ENCODE measurements at regions not wholly inside any gene's neighbourhood (a gene's known extent, or its start where the extent isn't known, plus 50 kb on each side); places are given as distances from the start of the nearest gene placed in this dataset.

DNA sequence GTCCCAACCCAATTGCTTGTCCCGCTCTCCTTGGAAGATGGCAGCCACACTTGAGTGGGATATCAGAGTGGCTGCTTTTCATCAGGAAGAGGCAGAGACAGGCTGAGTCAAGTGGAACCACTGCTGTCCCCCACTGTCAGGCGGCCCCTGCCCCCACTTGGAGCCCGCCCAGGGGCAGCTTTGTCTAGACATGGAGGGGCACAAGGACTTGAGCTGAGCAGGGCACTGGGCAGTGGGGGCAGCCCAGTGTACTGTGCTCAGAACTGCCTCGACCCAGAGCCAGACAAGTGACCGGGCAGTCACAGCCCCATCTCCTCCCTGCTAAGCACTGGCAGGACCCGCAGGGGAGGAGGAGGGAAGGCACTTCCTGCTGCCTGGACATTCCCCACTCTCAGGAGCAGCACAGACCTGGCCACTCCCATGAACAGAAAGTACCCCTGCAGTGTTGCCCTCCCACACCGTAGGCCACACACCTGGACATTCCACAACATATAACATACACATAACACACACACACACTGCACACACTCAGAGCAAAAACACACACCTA is 91.0 kb downstream of the MRPL36 start:
- H3K4me1 ChIP-seq (ENCODE audit: control insufficient read depth in 3 of 3, insufficient read depth in 3 of 3, low read length in 3 of 3), result no peaks in the 10 kb centered on the region
- H3K4me3 ChIP-seq (ENCODE audit: low read length in 3 of 3), result no peak overlapping the region
- no peak overlapping the region for H3K9ac ChIP-seq (ENCODE audit: low read depth in 1 of 3, low read length in 3 of 3)
- no peak overlapping the region for H3K27ac ChIP-seq (ENCODE audit: low read depth, low read length)
- peaks cover 0 to 2% (median 0%) of the 10 kb centered on the region in 3 donors for H3K9me3 ChIP-seq (ENCODE audit: control insufficient read depth in 3 of 3, low read length in 3 of 3)
- H3K36me3 ChIP-seq (ENCODE audit: control insufficient read depth in 3 of 3, insufficient read depth in 3 of 3, low read length in 3 of 3), result no peaks in the 10 kb centered on the region
- H3K27me3 ChIP-seq (ENCODE audit: control insufficient read depth in 3 of 3, insufficient read depth in 3 of 3, low read length in 3 of 3), result peaks cover 26 to 29% (median 27%) of the 10 kb centered on the region in 3 donors

DNA sequence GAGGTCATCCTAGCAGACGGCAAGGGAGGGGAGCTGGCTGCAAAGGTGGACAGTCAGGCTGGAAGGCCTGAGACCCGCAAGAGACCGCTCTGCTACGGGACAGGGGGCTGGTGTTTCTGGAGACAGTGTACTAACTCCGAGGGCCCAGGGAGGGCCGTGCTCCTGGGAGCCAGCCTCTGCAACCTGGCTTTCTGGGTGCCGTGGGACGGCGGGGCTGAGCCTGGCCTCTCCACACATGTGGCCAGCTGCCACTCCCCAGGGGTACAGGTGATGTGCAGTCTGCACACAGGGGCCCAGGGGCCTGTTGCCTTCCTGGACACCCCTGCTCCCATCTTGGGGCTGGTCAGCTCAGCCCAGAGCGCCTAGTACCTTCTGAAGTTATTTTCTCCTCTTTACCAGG is 92.2 kb downstream of the MRPL36 start:
- H3K27ac ChIP-seq (ENCODE audit: low read depth, low read length), result no peak overlapping the region
- peaks cover 0 to 2% (median 0%) of the 10 kb centered on the region in 3 donors for H3K9me3 ChIP-seq (ENCODE audit: control insufficient read depth in 3 of 3, low read length in 3 of 3)
- no peak overlapping the region for H3K4me3 ChIP-seq (ENCODE audit: low read length in 3 of 3)
- H3K36me3 ChIP-seq (ENCODE audit: control insufficient read depth in 3 of 3, insufficient read depth in 3 of 3, low read length in 3 of 3), result no peaks in the 10 kb centered on the region
- peaks cover 26 to 36% (median 32%) of the 10 kb centered on the region in 3 donors for H3K27me3 ChIP-seq (ENCODE audit: control insufficient read depth in 3 of 3, insufficient read depth in 3 of 3, low read length in 3 of 3)
- H3K4me1 ChIP-seq (ENCODE audit: control insufficient read depth in 3 of 3, insufficient read depth in 3 of 3, low read length in 3 of 3), result no peaks in the 10 kb centered on the region
- H3K9ac ChIP-seq (ENCODE audit: low read depth in 1 of 3, low read length in 3 of 3), result no peak overlapping the region

DNA sequence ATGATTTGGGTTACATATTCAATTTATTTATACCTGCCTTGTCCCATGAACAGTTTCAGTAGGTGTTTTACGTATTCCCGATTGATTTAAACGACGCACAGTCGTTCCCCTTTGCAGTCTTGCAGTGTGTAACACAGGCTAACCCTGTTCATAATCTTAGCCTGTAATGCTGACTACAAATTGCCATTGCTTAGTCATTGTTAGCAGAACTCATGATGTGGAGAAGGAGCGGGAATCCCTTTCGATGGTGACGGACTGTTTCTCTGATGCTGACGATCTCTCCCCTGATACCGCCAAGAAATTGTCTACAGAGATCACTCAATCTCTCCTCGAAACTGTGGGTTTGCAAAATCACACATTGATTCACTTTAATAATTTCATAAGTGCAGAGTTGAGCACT is 93.2 kb downstream of the MRPL36 start:
- Histone ChIP-seq H3K27me3 (ENCODE audit: control insufficient read depth in 3 of 3, insufficient read depth in 3 of 3, low read length in 3 of 3) (peaks cover 26 to 36% (median 32%) of the 10 kb centered on the region in 3 donors), H3K9ac (ENCODE audit: low read depth in 1 of 3, low read length in 3 of 3) (no peak overlapping the region), H3K4me1 (ENCODE audit: control insufficient read depth in 3 of 3, insufficient read depth in 3 of 3, low read length in 3 of 3) (no peaks in the 10 kb centered on the region), H3K27ac (ENCODE audit: low read depth, low read length) (no peak overlapping the region), H3K36me3 (ENCODE audit: control insufficient read depth in 3 of 3, insufficient read depth in 3 of 3, low read length in 3 of 3) (no peaks in the 10 kb centered on the region), H3K4me3 (ENCODE audit: low read length in 3 of 3) (no peak overlapping the region), H3K9me3 (ENCODE audit: control insufficient read depth in 3 of 3, low read length in 3 of 3) (peaks cover 0 to 2% (median 0%) of the 10 kb centered on the region in 3 donors)

- H3K4me1 ChIP-seq (ENCODE audit: control insufficient read depth in 3 of 3, insufficient read depth in 3 of 3, low read length in 3 of 3), result no peaks in the 10 kb centered on the region
- no peak overlapping the region for H3K27ac ChIP-seq (ENCODE audit: low read depth, low read length)
- H3K4me3 ChIP-seq (ENCODE audit: low read length in 3 of 3), result no peak overlapping the region
- no peak overlapping the region for H3K9ac ChIP-seq (ENCODE audit: low read depth in 1 of 3, low read length in 3 of 3)
- H3K9me3 ChIP-seq (ENCODE audit: control insufficient read depth in 3 of 3, low read length in 3 of 3), result peaks cover 0 to 2% (median 0%) of the 10 kb centered on the region in 3 donors
- no peaks in the 10 kb centered on the region for H3K36me3 ChIP-seq (ENCODE audit: control insufficient read depth in 3 of 3, insufficient read depth in 3 of 3, low read length in 3 of 3)
- H3K27me3 ChIP-seq (ENCODE audit: control insufficient read depth in 3 of 3, insufficient read depth in 3 of 3, low read length in 3 of 3), result peaks cover 26 to 36% (median 32%) of the 10 kb centered on the region in 3 donors
Observed at GRCh38 chr5:1706021-1706420, 93.6 kb downstream of the MRPL36 start.

DNA sequence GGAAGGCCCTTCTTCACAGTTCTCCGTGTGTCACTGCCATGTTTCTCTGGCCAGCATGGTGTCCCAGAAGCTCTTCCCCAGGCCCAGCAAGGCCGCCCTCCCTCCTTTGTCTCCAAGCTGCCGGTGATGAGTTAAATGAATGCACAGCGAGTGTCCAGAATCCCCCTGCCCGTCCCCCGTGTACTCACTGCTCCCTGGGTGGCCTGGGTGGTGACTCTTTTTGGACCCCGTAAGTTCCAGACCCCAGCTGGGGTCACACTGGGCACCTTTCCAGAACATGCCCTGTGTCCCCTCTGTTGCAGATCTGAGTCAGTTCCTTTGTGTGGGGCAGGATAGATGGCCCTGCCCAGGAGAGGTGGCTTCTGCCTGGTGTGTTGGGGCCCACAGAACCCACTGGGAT is 95.0 kb downstream of the MRPL36 start:
- Histone ChIP-seq H3K27ac (ENCODE audit: low read depth, low read length) (no peak overlapping the region), H3K9ac (ENCODE audit: low read depth in 1 of 3, low read length in 3 of 3) (no peak overlapping the region), H3K4me1 (ENCODE audit: control insufficient read depth in 3 of 3, insufficient read depth in 3 of 3, low read length in 3 of 3) (no peaks in the 10 kb centered on the region), H3K9me3 (ENCODE audit: control insufficient read depth in 3 of 3, low read length in 3 of 3) (peaks cover 0 to 2% (median 0%) of the 10 kb centered on the region in 3 donors), H3K27me3 (ENCODE audit: control insufficient read depth in 3 of 3, insufficient read depth in 3 of 3, low read length in 3 of 3) (peaks cover 26 to 36% (median 32%) of the 10 kb centered on the region in 3 donors), H3K4me3 (ENCODE audit: low read length in 3 of 3) (no peak overlapping the region), H3K36me3 (ENCODE audit: control insufficient read depth in 3 of 3, insufficient read depth in 3 of 3, low read length in 3 of 3) (no peaks in the 10 kb centered on the region)

GRCh38 chr5:1704266-1704665 is 95.4 kb downstream of the MRPL36 start:
- Histone ChIP-seq H3K27ac (ENCODE audit: low read depth, low read length) (no peak overlapping the region), H3K9me3 (ENCODE audit: control insufficient read depth in 3 of 3, low read length in 3 of 3) (peaks cover 0 to 2% (median 0%) of the 10 kb centered on the region in 3 donors), H3K36me3 (ENCODE audit: control insufficient read depth in 3 of 3, insufficient read depth in 3 of 3, low read length in 3 of 3) (no peaks in the 10 kb centered on the region), H3K9ac (ENCODE audit: low read depth in 1 of 3, low read length in 3 of 3) (no peak overlapping the region), H3K4me1 (ENCODE audit: control insufficient read depth in 3 of 3, insufficient read depth in 3 of 3, low read length in 3 of 3) (no peaks in the 10 kb centered on the region), H3K4me3 (ENCODE audit: low read length in 3 of 3) (no peak overlapping the region), H3K27me3 (ENCODE audit: control insufficient read depth in 3 of 3, insufficient read depth in 3 of 3, low read length in 3 of 3) (peaks cover 26 to 34% (median 30%) of the 10 kb centered on the region in 3 donors)

DNA sequence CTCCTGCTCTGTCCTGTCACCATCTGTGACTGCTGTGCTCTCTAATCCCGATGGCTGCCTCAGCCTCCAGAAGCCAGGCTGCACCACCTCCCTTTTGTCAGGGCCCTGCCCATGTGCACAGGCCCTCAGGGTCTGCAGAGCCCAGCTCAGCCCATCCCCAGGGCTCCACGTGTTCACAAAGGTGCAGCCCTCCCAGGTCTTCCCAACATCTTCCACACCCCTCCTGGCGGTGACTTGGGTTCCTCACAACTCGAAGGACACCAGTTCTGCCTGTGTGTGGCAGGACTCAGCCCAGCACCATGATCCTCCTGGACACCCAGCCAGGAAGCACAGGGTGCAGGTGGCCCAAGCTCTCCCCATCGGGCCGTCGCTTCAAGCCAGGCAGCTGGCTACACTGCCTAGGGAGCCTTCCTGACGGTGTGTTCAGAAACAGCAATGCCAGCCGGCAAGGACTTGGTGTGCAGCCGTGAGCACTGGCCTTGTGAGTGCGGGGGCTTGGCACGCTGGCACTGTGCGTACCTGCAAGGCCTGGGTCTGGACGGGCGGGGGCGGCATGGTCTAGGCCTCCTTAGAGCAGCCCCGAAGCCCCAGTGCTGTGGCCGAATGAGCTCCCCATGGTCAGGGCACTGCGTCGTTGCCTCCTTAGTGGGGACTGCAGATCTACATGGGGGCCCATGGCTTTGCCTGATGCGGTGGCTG is 96.1 kb downstream of the MRPL36 start:
- Histone ChIP-seq H3K9ac (ENCODE audit: low read depth in 1 of 3, low read length in 3 of 3) (no peak overlapping the region), H3K27me3 (ENCODE audit: control insufficient read depth in 3 of 3, insufficient read depth in 3 of 3, low read length in 3 of 3) (peaks cover 20 to 26% (median 24%) of the 10 kb centered on the region in 3 donors), H3K27ac (ENCODE audit: low read depth, low read length) (no peak overlapping the region), H3K4me3 (ENCODE audit: low read length in 3 of 3) (no peak overlapping the region), H3K9me3 (ENCODE audit: control insufficient read depth in 3 of 3, low read length in 3 of 3) (no peaks in the 10 kb centered on the region), H3K36me3 (ENCODE audit: control insufficient read depth in 3 of 3, insufficient read depth in 3 of 3, low read length in 3 of 3) (no peaks in the 10 kb centered on the region), H3K4me1 (ENCODE audit: control insufficient read depth in 3 of 3, insufficient read depth in 3 of 3, low read length in 3 of 3) (no peaks in the 10 kb centered on the region)

GRCh38 chr5:1702318-1702717 is 97.3 kb downstream of the MRPL36 start:
- Histone ChIP-seq H3K9ac (ENCODE audit: low read depth in 1 of 3, low read length in 3 of 3) (no peak overlapping the region), H3K4me3 (ENCODE audit: low read length in 3 of 3) (no peak overlapping the region), H3K27me3 (ENCODE audit: control insufficient read depth in 3 of 3, insufficient read depth in 3 of 3, low read length in 3 of 3) (peaks cover 18 to 22% (median 19%) of the 10 kb centered on the region in 3 donors), H3K27ac (ENCODE audit: low read depth, low read length) (no peak overlapping the region), H3K9me3 (ENCODE audit: control insufficient read depth in 3 of 3, low read length in 3 of 3) (no peaks in the 10 kb centered on the region), H3K4me1 (ENCODE audit: control insufficient read depth in 3 of 3, insufficient read depth in 3 of 3, low read length in 3 of 3) (no peaks in the 10 kb centered on the region), H3K36me3 (ENCODE audit: control insufficient read depth in 3 of 3, insufficient read depth in 3 of 3, low read length in 3 of 3) (no peaks in the 10 kb centered on the region)

- Histone ChIP-seq H3K27me3 (ENCODE audit: control insufficient read depth in 3 of 3, insufficient read depth in 3 of 3, low read length in 3 of 3) (peaks cover 15 to 20% (median 16%) of the 10 kb centered on the region in 3 donors), H3K9me3 (ENCODE audit: control insufficient read depth in 3 of 3, low read length in 3 of 3) (no peaks in the 10 kb centered on the region), H3K4me3 (ENCODE audit: low read length in 3 of 3) (no peak overlapping the region), H3K36me3 (ENCODE audit: control insufficient read depth in 3 of 3, insufficient read depth in 3 of 3, low read length in 3 of 3) (no peaks in the 10 kb centered on the region), H3K9ac (ENCODE audit: low read depth in 1 of 3, low read length in 3 of 3) (no peak overlapping the region), H3K4me1 (ENCODE audit: control insufficient read depth in 3 of 3, insufficient read depth in 3 of 3, low read length in 3 of 3) (no peaks in the 10 kb centered on the region), H3K27ac (ENCODE audit: low read depth, low read length) (no peak overlapping the region)
Observed at GRCh38 chr5:1701884-1702283, 97.8 kb downstream of the MRPL36 start.

- Histone ChIP-seq H3K27me3 (ENCODE audit: control insufficient read depth in 3 of 3, insufficient read depth in 3 of 3, low read length in 3 of 3) (peaks cover 14 to 19% (median 17%) of the 10 kb centered on the region in 3 donors), H3K4me3 (ENCODE audit: low read length in 3 of 3) (no peak overlapping the region), H3K36me3 (ENCODE audit: control insufficient read depth in 3 of 3, insufficient read depth in 3 of 3, low read length in 3 of 3) (no peaks in the 10 kb centered on the region), H3K9ac (ENCODE audit: low read depth in 1 of 3, low read length in 3 of 3) (no peak overlapping the region), H3K27ac (ENCODE audit: low read depth, low read length) (no peak overlapping the region), H3K4me1 (ENCODE audit: control insufficient read depth in 3 of 3, insufficient read depth in 3 of 3, low read length in 3 of 3) (no peaks in the 10 kb centered on the region), H3K9me3 (ENCODE audit: control insufficient read depth in 3 of 3, low read length in 3 of 3) (no peaks in the 10 kb centered on the region)
Observed at GRCh38 chr5:1701216-1701864, 98.3 kb downstream of the MRPL36 start.

Data from skeletal muscle tissue (tissue), 3 donors.